Stimulated activated memory B cell treated with anti-CD40 and anti-IgM and Interleukin-4, amounts not matched to agents 10 μg/mL and 1 μg/mL and 100 μg/mL, for 72 hours (primary cell): ENCODE measurements at regions not wholly inside any gene's neighbourhood (a gene's known extent, or its start where the extent isn't known, plus 50 kb on each side); places are given as distances from the start of the nearest gene placed in this dataset.

Experiments
- ATAC-seq: fragments of 150-1000 bp; cut with Tn5 transposase; 2 replicates; pipeline ENCODE4 v1.10.0; 2021
- H3K27ac Mint-ChIP-seq: one replicate; pipeline ENCODE4 v1.8.0; 2022; ENCODE audit warnings: mild to moderate bottlenecking, mixed read lengths
- H3K27me3 Mint-ChIP-seq: one replicate; pipeline ENCODE4 v1.8.0; 2022; ENCODE audit warnings: mixed read lengths
- H3K36me3 Mint-ChIP-seq: one replicate; pipeline ENCODE4 v1.8.0; 2022; ENCODE audit warnings: mixed read lengths
- H3K4me1 Mint-ChIP-seq: one replicate; pipeline ENCODE4 v1.8.0; 2022; ENCODE audit warnings: mixed read lengths
- H3K4me3 Mint-ChIP-seq: one replicate; pipeline ENCODE4 v1.8.0; 2022; ENCODE audit warnings: mild to moderate bottlenecking, moderate library complexity, mixed read lengths
- H3K9me3 Mint-ChIP-seq: one replicate; pipeline ENCODE4 v1.8.0; 2022; ENCODE audit warnings: mixed read lengths

GRCh38 chr5:155211764-155212163 lies 198.2 kb downstream of the KIF4B start:
- no peak overlapping the region for H3K27ac Mint-ChIP-seq
- H3K27me3 Mint-ChIP-seq, result no peaks in the 10 kb centered on the region
- no peak overlapping the region for H3K4me3 Mint-ChIP-seq
- H3K9me3 Mint-ChIP-seq, result peaks cover 3% of the 10 kb centered on the region
- H3K4me1 Mint-ChIP-seq, result peaks cover 4% of the 10 kb centered on the region
- H3K36me3 Mint-ChIP-seq, result no peaks in the 10 kb centered on the region
- peak; percentile 12 for ATAC-seq

DNA sequence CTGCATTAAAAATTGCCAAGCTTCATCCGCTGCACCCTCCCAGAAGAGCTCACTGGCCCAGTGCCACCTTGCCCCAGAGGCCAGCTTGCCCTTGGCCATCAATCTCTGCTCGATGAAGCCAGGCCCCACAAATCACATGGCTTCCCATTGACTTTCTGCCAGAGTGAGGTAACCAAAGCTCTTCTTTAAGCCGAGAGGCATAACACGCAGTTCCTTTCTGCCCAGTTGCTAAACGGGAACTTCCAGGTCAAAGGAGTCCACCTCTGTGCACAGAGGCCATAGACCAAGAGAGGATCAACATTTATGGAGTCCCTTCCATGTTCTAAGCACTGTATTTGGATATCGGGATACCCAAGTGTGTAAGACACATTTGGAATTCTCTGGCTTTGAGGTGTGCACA lies 208.8 kb downstream of the KIF4B start:
- Mint-ChIP-seq H3K36me3 (no peaks in the 10 kb centered on the region), H3K4me3 (no peak overlapping the region), H3K4me1 (no peaks in the 10 kb centered on the region), H3K27ac (no peak overlapping the region), H3K9me3 (peaks cover 8% of the 10 kb centered on the region), H3K27me3 (no peaks in the 10 kb centered on the region)
- no peak for ATAC-seq

DNA sequence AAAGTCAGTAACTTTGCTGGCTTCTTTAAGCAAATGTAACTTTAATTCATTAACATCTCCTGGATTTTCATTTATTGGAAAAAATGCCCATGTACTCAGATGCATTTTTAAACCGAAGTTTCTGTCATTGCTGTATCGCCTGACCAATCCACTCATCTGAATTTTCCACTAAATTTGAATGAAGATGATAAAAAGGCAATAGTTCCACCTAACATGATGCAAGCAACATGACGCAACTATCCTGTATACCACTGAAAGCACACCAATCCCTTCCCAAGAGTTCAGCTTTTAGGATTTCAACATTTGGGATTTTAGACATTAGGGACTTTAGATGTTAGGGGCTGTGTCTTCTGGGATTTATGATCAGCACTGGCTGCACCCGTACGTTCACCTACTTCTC lies 215.6 kb downstream of the KIF4B start:
- H3K9me3 Mint-ChIP-seq, result peaks cover 9% of the 10 kb centered on the region

DNA sequence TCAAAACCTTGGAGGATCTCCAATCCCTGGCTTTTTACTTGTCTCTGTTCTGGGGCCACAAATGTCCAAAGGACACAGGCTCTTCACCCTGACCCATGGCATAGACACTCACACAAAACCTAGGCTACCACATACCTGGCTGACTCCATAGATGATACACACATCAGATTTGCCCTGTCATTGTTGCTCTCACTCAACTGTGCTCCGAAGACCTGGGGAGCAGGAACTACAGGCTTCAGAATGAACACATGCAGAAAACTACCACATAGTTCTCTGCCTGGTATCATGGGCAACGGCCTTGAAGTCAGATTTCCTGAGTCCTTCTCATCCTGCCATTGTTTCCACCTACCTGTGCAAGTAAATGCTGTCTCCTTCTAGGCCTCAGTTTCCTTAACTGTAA lies 226.2 kb downstream of the KIF4B start:
- no peaks in the 10 kb centered on the region for H3K4me1 Mint-ChIP-seq

More for the DNA sequence above, 215.6 kb downstream of the KIF4B start:
- no peaks in the 10 kb centered on the region for H3K36me3 Mint-ChIP-seq
- no peaks in the 10 kb centered on the region for H3K4me1 Mint-ChIP-seq
- H3K4me3 Mint-ChIP-seq, result no peak overlapping the region
- H3K27me3 Mint-ChIP-seq, result peaks cover 7% of the 10 kb centered on the region
- H3K27ac Mint-ChIP-seq, result no peak overlapping the region
- no peak for ATAC-seq

GRCh38 chr5:155250596-155250995 lies 237.0 kb downstream of the KIF4B start:
- H3K27ac Mint-ChIP-seq, result no peak overlapping the region
- H3K4me3 Mint-ChIP-seq, result no peak overlapping the region
- H3K27me3 Mint-ChIP-seq, result no peaks in the 10 kb centered on the region
- H3K4me1 Mint-ChIP-seq, result no peaks in the 10 kb centered on the region
- ATAC-seq, result no peak
- H3K9me3 Mint-ChIP-seq, result no peaks in the 10 kb centered on the region
- H3K36me3 Mint-ChIP-seq, result no peaks in the 10 kb centered on the region

More for the DNA sequence above, 226.2 kb downstream of the KIF4B start:
- Mint-ChIP-seq H3K36me3 (no peaks in the 10 kb centered on the region), H3K4me3 (no peak overlapping the region), H3K27ac (no peak overlapping the region), H3K27me3 (peaks cover under 1% of the 10 kb centered on the region), H3K9me3 (peaks cover 22% of the 10 kb centered on the region)
- ATAC-seq, result no peak

DNA sequence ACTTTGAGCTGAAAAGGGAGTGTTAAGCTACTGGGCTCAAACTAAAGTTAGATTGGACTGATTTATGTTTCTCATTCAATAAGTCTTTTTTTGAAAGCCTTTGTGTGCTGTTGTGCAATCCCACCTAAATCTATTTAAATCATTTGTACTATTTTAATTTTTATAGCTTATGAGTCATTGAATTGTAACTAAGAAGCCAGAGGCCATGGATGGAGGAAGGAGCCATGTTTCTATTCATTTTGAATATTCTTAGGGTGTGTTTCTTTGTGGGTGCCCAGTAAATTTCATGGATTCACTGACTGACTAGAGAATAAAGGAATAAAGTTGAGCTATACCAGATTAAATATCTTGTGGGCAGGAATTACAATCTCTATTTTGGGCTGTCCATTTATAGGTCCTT lies 238.5 kb downstream of the KIF4B start:
- H3K4me1 Mint-ChIP-seq, result no peaks in the 10 kb centered on the region
- no peaks in the 10 kb centered on the region for H3K9me3 Mint-ChIP-seq
- ATAC-seq, result no peak
- no peaks in the 10 kb centered on the region for H3K36me3 Mint-ChIP-seq
- H3K4me3 Mint-ChIP-seq, result no peak overlapping the region
- H3K27me3 Mint-ChIP-seq, result no peaks in the 10 kb centered on the region
- no peak overlapping the region for H3K27ac Mint-ChIP-seq

DNA sequence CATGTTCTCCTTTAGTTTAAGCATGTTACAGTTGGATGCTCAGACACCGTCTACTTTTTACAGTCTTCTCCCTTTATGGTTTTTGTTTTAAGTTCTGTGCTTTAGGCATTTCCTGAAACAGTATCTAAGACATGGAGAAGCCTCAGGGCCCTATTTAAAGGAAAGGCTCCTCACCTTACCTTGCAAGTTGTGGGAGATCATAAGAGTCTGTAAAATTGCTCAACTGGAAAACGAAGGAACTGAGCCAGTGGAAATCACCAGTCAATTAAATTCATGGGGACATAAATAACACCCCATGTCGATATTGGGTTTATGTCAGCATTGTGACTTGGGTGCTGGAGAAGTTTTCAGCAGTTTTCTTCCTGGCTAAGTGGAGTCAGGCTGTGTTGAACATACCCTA lies 239.2 kb downstream of the KIF4B start:
- Mint-ChIP-seq H3K4me1 (no peaks in the 10 kb centered on the region), H3K27ac (no peak overlapping the region), H3K27me3 (no peaks in the 10 kb centered on the region), H3K4me3 (no peak overlapping the region), H3K9me3 (no peaks in the 10 kb centered on the region), H3K36me3 (no peaks in the 10 kb centered on the region)
- no peak for ATAC-seq

GRCh38 chr5:155254399-155254798 lies 240.8 kb downstream of the KIF4B start:
- Mint-ChIP-seq H3K4me1 (no peaks in the 10 kb centered on the region), H3K36me3 (no peaks in the 10 kb centered on the region), H3K27me3 (no peaks in the 10 kb centered on the region), H3K9me3 (no peaks in the 10 kb centered on the region), H3K4me3 (no peak overlapping the region), H3K27ac (no peak overlapping the region)
- ATAC-seq, result no peak

GRCh38 chr5:155258161-155258560 lies 244.6 kb downstream of the KIF4B start:
- Mint-ChIP-seq H3K27me3 (no peaks in the 10 kb centered on the region), H3K4me1 (no peaks in the 10 kb centered on the region), H3K4me3 (no peak overlapping the region), H3K36me3 (no peaks in the 10 kb centered on the region), H3K27ac (no peak overlapping the region), H3K9me3 (no peaks in the 10 kb centered on the region)
- no peak for ATAC-seq

- H3K27ac Mint-ChIP-seq, result no peak overlapping the region
- ATAC-seq, result no peak
- no peak overlapping the region for H3K4me3 Mint-ChIP-seq
- no peaks in the 10 kb centered on the region for H3K27me3 Mint-ChIP-seq
- H3K4me1 Mint-ChIP-seq, result no peaks in the 10 kb centered on the region
- H3K36me3 Mint-ChIP-seq, result no peaks in the 10 kb centered on the region
- H3K9me3 Mint-ChIP-seq, result no peaks in the 10 kb centered on the region
Measured at GRCh38 chr5:155259648-155260047, 246.1 kb downstream of the KIF4B start.

GRCh38 chr5:155260798-155261197 lies 247.2 kb downstream of the KIF4B start:
- Mint-ChIP-seq H3K4me1 (no peaks in the 10 kb centered on the region), H3K27me3 (no peaks in the 10 kb centered on the region), H3K36me3 (no peaks in the 10 kb centered on the region), H3K27ac (no peak overlapping the region), H3K9me3 (no peaks in the 10 kb centered on the region), H3K4me3 (no peak overlapping the region)
- ATAC-seq, result no peak

GRCh38 chr5:155263381-155263780 lies 249.8 kb downstream of the KIF4B start:
- no peak for ATAC-seq
- no peaks in the 10 kb centered on the region for H3K36me3 Mint-ChIP-seq
- H3K4me3 Mint-ChIP-seq, result no peak overlapping the region
- H3K27me3 Mint-ChIP-seq, result no peaks in the 10 kb centered on the region
- H3K27ac Mint-ChIP-seq, result no peak overlapping the region
- H3K9me3 Mint-ChIP-seq, result no peaks in the 10 kb centered on the region
- H3K4me1 Mint-ChIP-seq, result no peaks in the 10 kb centered on the region

GRCh38 chr5:155264809-155265208 lies 251.3 kb downstream of the KIF4B start:
- Mint-ChIP-seq H3K27me3 (no peaks in the 10 kb centered on the region), H3K4me3 (no peak overlapping the region), H3K36me3 (no peaks in the 10 kb centered on the region), H3K27ac (no peak overlapping the region), H3K4me1 (no peaks in the 10 kb centered on the region), H3K9me3 (no peaks in the 10 kb centered on the region)
- ATAC-seq, result no peak

DNA sequence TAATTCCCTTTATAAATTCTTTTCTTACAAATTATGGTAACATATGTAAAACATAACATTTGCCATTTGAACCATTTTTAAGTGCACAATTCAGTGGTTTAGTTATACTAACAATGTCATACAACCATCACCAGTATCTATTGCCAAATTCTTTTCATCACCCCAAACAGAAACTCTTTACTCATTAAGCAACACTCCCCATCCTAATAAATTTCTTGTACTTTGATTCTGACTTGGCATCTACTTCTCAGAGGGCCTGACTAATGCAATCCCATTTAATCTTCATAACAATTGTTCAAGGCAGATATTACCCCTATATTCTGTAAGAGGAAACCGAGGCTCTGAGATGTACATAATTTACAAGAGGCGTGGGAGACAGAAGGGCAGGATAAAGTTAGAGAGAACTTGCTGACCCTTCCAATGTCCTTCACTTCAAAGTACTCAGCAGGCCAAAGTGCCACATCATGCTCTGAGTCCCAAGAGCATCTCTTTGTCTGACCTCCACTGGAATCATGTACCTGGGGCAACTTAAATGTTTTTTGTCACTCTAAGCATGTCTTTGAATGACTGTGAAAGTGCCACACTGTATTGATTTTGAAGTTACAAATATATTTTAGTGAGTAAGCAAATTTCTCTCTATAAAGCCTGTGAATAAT lies 255.3 kb downstream of the KIF4B start:
- peaks cover 9% of the 10 kb centered on the region for H3K27me3 Mint-ChIP-seq
- H3K9me3 Mint-ChIP-seq, result no peaks in the 10 kb centered on the region
- no peaks in the 10 kb centered on the region for H3K36me3 Mint-ChIP-seq
- H3K4me3 Mint-ChIP-seq, result no peak overlapping the region
- ATAC-seq, result no peak
- H3K27ac Mint-ChIP-seq, result no peak overlapping the region
- no peaks in the 10 kb centered on the region for H3K4me1 Mint-ChIP-seq

DNA sequence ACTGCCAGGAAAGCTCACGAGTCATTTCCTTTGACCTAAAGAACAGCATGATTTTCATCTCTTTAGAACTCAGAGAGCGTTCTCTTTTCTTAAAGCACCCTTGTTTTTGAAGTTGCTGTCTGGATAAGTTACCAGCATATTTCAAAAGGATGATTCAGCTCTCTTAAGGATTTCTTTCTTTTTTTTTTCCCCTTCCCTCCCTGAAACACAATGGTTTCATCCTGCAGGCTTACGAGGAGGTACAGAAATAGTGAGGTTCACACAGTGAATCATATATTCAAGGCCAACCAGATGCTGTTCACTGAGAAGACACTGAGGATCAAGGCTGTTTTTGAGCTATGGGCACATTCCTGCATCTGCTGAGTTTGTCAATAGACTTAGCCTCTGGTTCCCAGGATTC lies 257.2 kb downstream of the KIF4B start:
- no peaks in the 10 kb centered on the region for H3K9me3 Mint-ChIP-seq
- H3K4me1 Mint-ChIP-seq, result no peaks in the 10 kb centered on the region
- peaks cover 9% of the 10 kb centered on the region for H3K27me3 Mint-ChIP-seq
- no peak for ATAC-seq
- no peaks in the 10 kb centered on the region for H3K36me3 Mint-ChIP-seq
- H3K27ac Mint-ChIP-seq, result no peak overlapping the region
- no peak overlapping the region for H3K4me3 Mint-ChIP-seq

DNA sequence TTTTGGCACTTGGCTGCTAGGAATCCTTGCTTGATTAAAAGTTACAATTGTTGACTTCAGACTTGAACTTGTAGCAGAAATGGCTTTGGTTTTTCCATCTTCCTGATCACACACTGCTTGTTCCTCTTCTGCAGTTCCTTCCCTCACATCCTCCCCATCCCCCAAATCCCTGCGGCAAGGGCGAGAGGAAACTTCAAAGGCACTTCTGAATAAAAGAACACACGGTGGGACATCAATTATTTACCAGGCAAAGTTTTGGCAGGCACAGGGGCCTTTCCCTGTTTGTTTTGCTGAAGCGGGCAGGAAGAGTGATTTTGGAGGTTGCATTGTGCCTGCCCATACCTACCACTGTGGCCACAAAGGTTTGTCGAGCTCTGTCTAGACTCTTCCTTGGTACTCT lies 260.9 kb downstream of the KIF4B start:
- no peak for ATAC-seq
- no peaks in the 10 kb centered on the region for H3K36me3 Mint-ChIP-seq
- no peak overlapping the region for H3K4me3 Mint-ChIP-seq
- no peaks in the 10 kb centered on the region for H3K4me1 Mint-ChIP-seq
- no peak overlapping the region for H3K27ac Mint-ChIP-seq
- H3K27me3 Mint-ChIP-seq, result peaks cover 9% of the 10 kb centered on the region
- peaks cover 2% of the 10 kb centered on the region for H3K9me3 Mint-ChIP-seq

DNA sequence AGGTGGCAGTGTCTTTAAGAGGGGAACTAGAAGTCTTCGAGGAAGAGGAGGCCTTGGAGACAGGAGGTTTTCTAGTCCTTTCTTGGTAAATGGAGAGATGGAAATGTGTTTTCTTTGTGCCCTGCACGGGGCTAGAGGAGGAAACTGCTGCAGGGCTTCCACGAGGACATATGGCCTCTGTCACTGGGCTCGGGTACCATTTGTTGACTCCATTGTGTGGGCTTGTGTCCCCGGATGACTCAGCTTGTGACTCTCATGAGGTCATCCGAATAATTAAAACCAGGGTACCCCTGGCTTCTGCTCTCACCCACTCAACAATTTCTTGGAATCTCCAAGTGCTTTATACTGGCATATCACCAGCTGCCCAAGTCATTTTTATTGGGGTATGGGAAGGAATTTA lies 261.7 kb downstream of the KIF4B start:
- Mint-ChIP-seq H3K36me3 (no peaks in the 10 kb centered on the region), H3K27me3 (peaks cover 9% of the 10 kb centered on the region), H3K4me3 (no peak overlapping the region), H3K9me3 (peaks cover 2% of the 10 kb centered on the region), H3K4me1 (no peaks in the 10 kb centered on the region), H3K27ac (no peak overlapping the region)
- no peak for ATAC-seq
